Inflammatory macrophage treated with lipopolysaccharide for 4 hours (primary cell): ENCODE measurements at regions not wholly inside any gene's neighbourhood (a gene's known extent, or its start where the extent isn't known, plus 50 kb on each side); places are given as distances from the start of the nearest gene placed in this dataset.

Experiments
- DNase-seq: peaks from one replicate; pipeline ENCODE4 v3.0.0-alpha.2; 2020

- DNase-seq: no peak
These were observed 205.5 kb downstream of the NDFIP2 start for GRCh38 chr13:79686441-79686840.

- no peak for DNase-seq
These were observed 203.4 kb downstream of the NDFIP2 start for GRCh38 chr13:79684371-79684770.

- DNase-seq: no peak
These were observed 201.2 kb downstream of the NDFIP2 start for GRCh38 chr13:79682164-79682563.

- no peak for DNase-seq
These were observed 200.1 kb downstream of the NDFIP2 start for GRCh38 chr13:79681069-79681468.

GRCh38 chr13:79680485-79680884 is 199.5 kb downstream of the NDFIP2 start:
- DNase-seq: no peak

- DNase-seq: peak; percentile 73
These were observed 198.4 kb downstream of the NDFIP2 start for GRCh38 chr13:79679334-79679733.

GRCh38 chr13:79678100-79678499 is 197.1 kb downstream of the NDFIP2 start:
- no peak for DNase-seq

GRCh38 chr13:79675931-79676660 is 195.1 kb downstream of the NDFIP2 start:
- no peak for DNase-seq

- no peak for DNase-seq
These were observed 194.0 kb downstream of the NDFIP2 start for GRCh38 chr13:79674765-79675515.

- no peak for DNase-seq
These were observed 193.0 kb downstream of the NDFIP2 start for GRCh38 chr13:79673993-79674377.

GRCh38 chr13:79673310-79673992 is 192.5 kb downstream of the NDFIP2 start:
- no peak for DNase-seq

GRCh38 chr13:79671420-79671819 is 190.5 kb downstream of the NDFIP2 start:
- DNase-seq: no peak

GRCh38 chr13:79668201-79668752 is 187.3 kb downstream of the NDFIP2 start:
- no peak for DNase-seq

- DNase-seq: no peak
These were observed 186.8 kb downstream of the NDFIP2 start for GRCh38 chr13:79667771-79668170.

- DNase-seq: no peak
These were observed 183.2 kb downstream of the NDFIP2 start for GRCh38 chr13:79663977-79664636.

GRCh38 chr13:79663435-79663834 is 182.5 kb downstream of the NDFIP2 start:
- no peak for DNase-seq

- DNase-seq: no peak
These were observed 181.9 kb downstream of the NDFIP2 start for GRCh38 chr13:79662882-79663281.

- no peak for DNase-seq
These were observed 179.4 kb downstream of the NDFIP2 start for GRCh38 chr13:79660361-79660760.

- no peak for DNase-seq
These were observed 178.2 kb downstream of the NDFIP2 start for GRCh38 chr13:79659121-79659521.

GRCh38 chr13:79658333-79658975 is 177.5 kb downstream of the NDFIP2 start:
- DNase-seq: no peak

- DNase-seq: no peak
These were observed 174.6 kb downstream of the NDFIP2 start for GRCh38 chr13:79655509-79655908.

- DNase-seq: no peak
These were observed 173.6 kb downstream of the NDFIP2 start for GRCh38 chr13:79654520-79654919.
